Body of pancreas (tissue), 4 donors: ENCODE measurements at regions not wholly inside any gene's neighbourhood (a gene's known extent, or its start where the extent isn't known, plus 50 kb on each side); places are given as distances from the start of the nearest gene placed in this dataset.

Experiments used
- CTCF ChIP-seq, 7 experiments: fragments of 450-650 bp in 4 of 7; fragments of 200-600 bp in 3 of 7; sonication (generic) in 3 of 7; IDR thresholded peaks; one replicate each; pipeline ENCODE4 v1.5.1; 2016 to 2019; ENCODE audit warnings: antibody characterized with exemption in 7 of 7
- POLR2A ChIP-seq, 3 donors: fragments of 450-650 bp; IDR thresholded peaks; one replicate each; pipeline ENCODE4 v1.6.1; 2016; ENCODE audit warnings: antibody characterized with exemption in 3 of 3, mild to moderate bottlenecking in 2 of 3

GRCh38 chr14:26143057-26143456 lies 454.8 kb downstream of the NOVA1 start:
- no peak for TF ChIP-seq CTCF (IDR thresholded peaks at IDR 0.05)
- TF ChIP-seq POLR2A (IDR thresholded peaks at IDR 0.05): no peak
